HG02588 (cell line): ENCODE measurements at regions not wholly inside any gene's neighbourhood (a gene's known extent, or its start where the extent isn't known, plus 50 kb on each side); places are given as distances from the start of the nearest gene placed in this dataset.
"Not testable (repeated sequence)": the region's sequence is repeated elsewhere in the genome, so short reads cannot be mapped to it uniquely, and the experiment has no call there.

Experiments used
- ATAC-seq: cut with Tn5 transposase; IDR thresholded peaks from one replicate; pipeline ENCODE4 v1.9.1; 2021; ENCODE audit warnings: mild to moderate bottlenecking, moderate library complexity; ENCODE audit not compliant: unreplicated experiment

GRCh38 chr14:105864116-105864515 is 337.7 kb downstream of the TMEM121 start:
- no peak for ATAC-seq

GRCh38 chr14:105864651-105865265 is 338.4 kb downstream of the TMEM121 start:
- no peak for ATAC-seq

- no peak for ATAC-seq
Measured at GRCh38 chr14:105865266-105865903, 339.0 kb downstream of the TMEM121 start.

- ATAC-seq: no peak
Measured at GRCh38 chr14:105865904-105866840, 339.8 kb downstream of the TMEM121 start.

GRCh38 chr14:105866841-105867321 is 340.5 kb downstream of the TMEM121 start:
- ATAC-seq: no peak

- no peak for ATAC-seq
Measured at GRCh38 chr14:105867961-105868599, 341.7 kb downstream of the TMEM121 start.

- ATAC-seq: no peak
Measured at GRCh38 chr14:105871590-105871989, 345.2 kb downstream of the TMEM121 start.

- ATAC-seq: no peak
Measured at GRCh38 chr14:105873870-105874512, 347.6 kb downstream of the TMEM121 start.

- no peak for ATAC-seq
Measured at GRCh38 chr14:105876158-105876557, 349.8 kb downstream of the TMEM121 start.

GRCh38 chr14:105876829-105877228 is 350.4 kb downstream of the TMEM121 start:
- no peak for ATAC-seq

GRCh38 chr14:105877645-105878044 is 351.3 kb downstream of the TMEM121 start:
- no peak for ATAC-seq

GRCh38 chr14:105878125-105878524 is 351.7 kb downstream of the TMEM121 start:
- no peak for ATAC-seq

GRCh38 chr14:105878554-105878953 is 352.2 kb downstream of the TMEM121 start:
- no peak for ATAC-seq

GRCh38 chr14:105879503-105879866 is 353.1 kb downstream of the TMEM121 start:
- no peak for ATAC-seq

GRCh38 chr14:105879867-105880561 is 353.6 kb downstream of the TMEM121 start:
- ATAC-seq: no peak

- no peak for ATAC-seq
Measured at GRCh38 chr14:105880616-105881015, 354.2 kb downstream of the TMEM121 start.

- no peak for ATAC-seq
Measured at GRCh38 chr14:105881021-105881930, 354.9 kb downstream of the TMEM121 start.

GRCh38 chr14:105882011-105882410 is 355.6 kb downstream of the TMEM121 start:
- ATAC-seq: not testable (repeated sequence)

GRCh38 chr14:105882626-105883025 is 356.2 kb downstream of the TMEM121 start:
- ATAC-seq: no peak
